ENCODE measurements at regions not wholly inside any gene's neighbourhood (a gene's known extent, or its start where the extent isn't known, plus 50 kb on each side); places are given as distances from the start of the nearest gene placed in this dataset.
"Not testable (repeated sequence)": the region's sequence is repeated elsewhere in the genome, so short reads cannot be mapped to it uniquely, and the experiment has no call there.

DNA sequence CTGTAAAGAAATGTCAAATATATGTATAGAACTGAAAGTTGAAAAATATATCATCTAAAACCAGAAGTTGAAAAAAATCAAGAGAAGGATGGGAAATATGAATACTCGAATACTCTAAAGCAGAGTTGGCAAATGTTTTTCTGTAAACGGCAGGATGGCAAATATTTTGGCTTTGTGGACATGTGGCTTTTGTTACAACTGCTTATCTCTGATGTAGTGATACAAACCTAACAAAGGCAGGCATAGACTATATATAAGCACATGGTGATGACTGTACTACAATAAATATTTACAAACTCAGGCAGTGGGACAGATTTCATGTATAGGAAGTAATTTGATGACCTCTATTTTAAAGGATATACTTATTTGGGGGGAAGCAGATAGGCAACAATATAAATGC, 224.6 kb upstream of the LRRTM4 start:
- peaks cover 2% of the 10 kb centered on the region for H3K27me3 Mint-ChIP-seq (ENCODE audit: unreplicated experiment)
- TF ChIP-seq, protein P1, sequence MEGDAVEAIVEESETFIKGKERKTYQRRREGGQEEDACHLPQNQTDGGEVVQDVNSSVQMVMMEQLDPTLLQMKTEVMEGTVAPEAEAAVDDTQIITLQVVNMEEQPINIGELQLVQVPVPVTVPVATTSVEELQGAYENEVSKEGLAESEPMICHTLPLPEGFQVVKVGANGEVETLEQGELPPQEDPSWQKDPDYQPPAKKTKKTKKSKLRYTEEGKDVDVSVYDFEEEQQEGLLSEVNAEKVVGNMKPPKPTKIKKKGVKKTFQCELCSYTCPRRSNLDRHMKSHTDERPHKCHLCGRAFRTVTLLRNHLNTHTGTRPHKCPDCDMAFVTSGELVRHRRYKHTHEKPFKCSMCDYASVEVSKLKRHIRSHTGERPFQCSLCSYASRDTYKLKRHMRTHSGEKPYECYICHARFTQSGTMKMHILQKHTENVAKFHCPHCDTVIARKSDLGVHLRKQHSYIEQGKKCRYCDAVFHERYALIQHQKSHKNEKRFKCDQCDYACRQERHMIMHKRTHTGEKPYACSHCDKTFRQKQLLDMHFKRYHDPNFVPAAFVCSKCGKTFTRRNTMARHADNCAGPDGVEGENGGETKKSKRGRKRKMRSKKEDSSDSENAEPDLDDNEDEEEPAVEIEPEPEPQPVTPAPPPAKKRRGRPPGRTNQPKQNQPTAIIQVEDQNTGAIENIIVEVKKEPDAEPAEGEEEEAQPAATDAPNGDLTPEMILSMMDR (IDR thresholded peaks at IDR 0.05; ENCODE audit: partially characterized antibody, unreplicated experiment): no peak
- H3K36me3 Mint-ChIP-seq (ENCODE audit: unreplicated experiment): no peaks in the 10 kb centered on the region
- H3K4me1 Mint-ChIP-seq (ENCODE audit: low read depth, unreplicated experiment): no peaks in the 10 kb centered on the region
- no peak for DNase-seq
- H3K27ac Mint-ChIP-seq (ENCODE audit: unreplicated experiment): no peak overlapping the region
- no peak overlapping the region for H3K4me3 Mint-ChIP-seq (ENCODE audit: unreplicated experiment)
- no peaks in the 10 kb centered on the region for H3K9me3 Mint-ChIP-seq (ENCODE audit: unreplicated experiment)

DNA sequence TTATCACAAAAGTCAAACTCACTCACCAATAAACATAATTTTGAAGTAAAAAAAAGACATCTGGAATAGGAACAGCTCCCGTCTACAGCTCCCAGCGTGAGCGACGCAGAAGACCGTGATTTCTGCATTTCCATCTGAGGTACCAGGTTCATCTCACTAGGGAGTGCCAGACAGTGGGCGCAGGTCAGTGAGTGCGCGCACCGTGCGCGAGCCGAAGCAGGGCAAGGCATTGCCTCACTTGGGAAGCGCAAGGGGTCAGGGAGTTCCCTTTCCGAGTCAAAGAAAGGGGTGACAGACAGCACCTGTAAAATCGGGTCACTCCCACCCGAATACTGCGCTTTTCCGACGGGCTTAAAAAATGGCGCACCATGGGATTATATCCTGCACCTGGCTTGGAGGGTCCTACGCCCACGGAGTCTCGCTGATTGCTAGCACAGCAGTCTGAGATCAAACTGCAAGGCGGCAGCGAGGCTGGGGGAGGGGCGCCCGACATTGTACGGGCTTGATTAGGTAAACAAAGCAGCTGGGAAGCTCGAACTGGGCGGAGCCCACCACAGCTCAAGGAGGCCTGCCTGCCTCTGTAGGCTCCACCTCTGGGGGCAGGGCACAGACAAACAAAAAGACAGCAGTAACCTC, 231.7 kb upstream of the LRRTM4 start:
- H3K4me1 Mint-ChIP-seq (ENCODE audit: low read depth, unreplicated experiment); H3K9me3 Mint-ChIP-seq (ENCODE audit: unreplicated experiment); H3K27me3 Mint-ChIP-seq (ENCODE audit: unreplicated experiment); H3K36me3 Mint-ChIP-seq (ENCODE audit: unreplicated experiment): not testable (repeated sequence)
- Mint-ChIP-seq H3K27ac (ENCODE audit: unreplicated experiment) (peak overlapping the region; percentile 88), H3K4me3 (ENCODE audit: unreplicated experiment) (peak overlapping the region; percentile 87)
- peak; percentile 73 for DNase-seq

DNA sequence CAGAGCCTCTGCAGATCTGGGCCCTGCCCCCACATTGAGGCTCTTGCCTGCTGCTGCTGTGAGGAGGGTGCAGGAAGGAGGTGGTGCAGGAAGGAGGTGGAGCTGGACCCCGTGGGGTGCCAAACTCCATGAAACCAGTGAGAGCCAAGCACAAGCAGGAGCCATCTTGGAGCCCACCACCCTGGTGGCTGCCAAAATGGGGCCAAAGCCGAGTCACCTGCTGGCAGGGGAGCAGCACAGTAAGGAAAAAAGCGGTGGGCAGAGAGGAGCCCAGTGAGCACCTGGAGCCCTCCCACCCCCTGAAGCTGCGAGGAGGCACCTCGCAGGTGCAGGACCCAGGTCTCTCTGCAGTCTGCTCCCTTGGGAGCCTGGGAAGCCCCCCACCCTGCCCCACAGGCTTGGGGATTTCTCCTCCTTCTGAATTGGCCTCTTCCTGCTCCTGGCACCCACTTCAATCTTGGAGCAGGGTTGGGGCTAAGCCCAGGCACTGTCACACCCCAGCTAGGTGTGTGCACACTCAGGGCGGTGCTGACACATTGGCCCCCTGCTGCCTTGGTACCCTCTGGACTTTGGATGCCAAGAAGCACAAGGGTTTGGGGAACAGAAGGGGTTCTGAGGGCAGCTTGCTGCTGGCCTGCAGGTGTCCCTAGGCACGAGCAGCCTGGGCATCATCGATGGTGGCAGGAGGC, 245.4 kb upstream of the LRRTM4 start:
- DNase-seq: no peak
- H3K4me1 Mint-ChIP-seq (ENCODE audit: low read depth, unreplicated experiment): no peaks in the 10 kb centered on the region
- peaks cover 2% of the 10 kb centered on the region for H3K9me3 Mint-ChIP-seq (ENCODE audit: unreplicated experiment)
- H3K36me3 Mint-ChIP-seq (ENCODE audit: unreplicated experiment): no peaks in the 10 kb centered on the region
- H3K27me3 Mint-ChIP-seq (ENCODE audit: unreplicated experiment): peaks cover 3% of the 10 kb centered on the region
- TF ChIP-seq, protein P1 (IDR thresholded peaks at IDR 0.05; ENCODE audit: partially characterized antibody, unreplicated experiment): no peak
- no peak overlapping the region for H3K27ac Mint-ChIP-seq (ENCODE audit: unreplicated experiment)
- H3K4me3 Mint-ChIP-seq (ENCODE audit: unreplicated experiment): no peak overlapping the region

DNA sequence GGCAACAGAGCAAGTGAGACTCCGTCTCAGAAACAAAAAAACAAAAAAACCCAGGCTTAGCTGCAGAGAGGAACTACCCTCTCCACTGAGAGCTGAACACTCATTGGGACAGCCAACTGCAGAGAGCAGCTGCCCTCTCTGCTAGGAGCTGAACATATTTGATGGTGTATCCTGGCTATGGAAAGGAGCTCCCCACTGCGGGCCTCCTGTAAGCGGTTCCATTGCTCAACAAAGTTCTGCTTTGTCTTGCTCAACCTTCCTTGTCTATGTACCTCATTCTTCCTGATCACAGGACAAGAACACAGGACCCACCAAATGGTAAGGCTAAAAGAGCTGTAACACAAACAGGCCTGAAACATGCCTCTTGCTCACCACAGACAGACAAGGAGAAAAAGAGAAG, 246.3 kb upstream of the LRRTM4 start:
- TF ChIP-seq, protein P1 (IDR thresholded peaks at IDR 0.05; ENCODE audit: partially characterized antibody, unreplicated experiment): no peak
- Mint-ChIP-seq H3K9me3 (ENCODE audit: unreplicated experiment) (peaks cover 2% of the 10 kb centered on the region), H3K36me3 (ENCODE audit: unreplicated experiment) (no peaks in the 10 kb centered on the region), H3K27me3 (ENCODE audit: unreplicated experiment) (peaks cover 3% of the 10 kb centered on the region), H3K4me3 (ENCODE audit: unreplicated experiment) (no peak overlapping the region), H3K27ac (ENCODE audit: unreplicated experiment) (no peak overlapping the region), H3K4me1 (ENCODE audit: low read depth, unreplicated experiment) (no peaks in the 10 kb centered on the region)
- no peak for DNase-seq

DNA sequence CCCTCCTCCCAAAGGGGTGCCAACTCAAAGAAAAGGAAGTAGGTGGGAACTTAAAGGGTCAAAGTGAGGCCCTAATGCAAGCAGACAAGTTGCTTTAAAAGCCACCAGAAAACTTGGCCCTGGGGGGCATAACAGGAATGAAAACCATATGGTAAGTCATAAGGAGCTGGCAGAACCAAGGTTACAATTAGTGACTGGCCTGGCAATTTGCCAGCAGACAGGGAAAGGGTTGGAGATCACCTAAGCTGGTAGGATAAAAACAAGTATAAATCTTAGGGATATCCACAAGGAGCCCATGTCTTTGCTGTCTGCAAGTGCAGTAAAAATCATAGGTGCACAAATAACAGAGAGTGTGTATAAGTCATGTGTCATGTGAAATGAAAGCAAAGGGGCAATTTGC, 256.7 kb upstream of the LRRTM4 start:
- H3K4me1 Mint-ChIP-seq (ENCODE audit: low read depth, unreplicated experiment): no peaks in the 10 kb centered on the region
- no peak overlapping the region for H3K4me3 Mint-ChIP-seq (ENCODE audit: unreplicated experiment)
- no peak for DNase-seq
- TF ChIP-seq, protein P1 (IDR thresholded peaks at IDR 0.05; ENCODE audit: partially characterized antibody, unreplicated experiment): no peak
- no peak overlapping the region for H3K27ac Mint-ChIP-seq (ENCODE audit: unreplicated experiment)
- H3K36me3 Mint-ChIP-seq (ENCODE audit: unreplicated experiment): no peaks in the 10 kb centered on the region
- no peaks in the 10 kb centered on the region for H3K9me3 Mint-ChIP-seq (ENCODE audit: unreplicated experiment)
- H3K27me3 Mint-ChIP-seq (ENCODE audit: unreplicated experiment): no peaks in the 10 kb centered on the region

DNA sequence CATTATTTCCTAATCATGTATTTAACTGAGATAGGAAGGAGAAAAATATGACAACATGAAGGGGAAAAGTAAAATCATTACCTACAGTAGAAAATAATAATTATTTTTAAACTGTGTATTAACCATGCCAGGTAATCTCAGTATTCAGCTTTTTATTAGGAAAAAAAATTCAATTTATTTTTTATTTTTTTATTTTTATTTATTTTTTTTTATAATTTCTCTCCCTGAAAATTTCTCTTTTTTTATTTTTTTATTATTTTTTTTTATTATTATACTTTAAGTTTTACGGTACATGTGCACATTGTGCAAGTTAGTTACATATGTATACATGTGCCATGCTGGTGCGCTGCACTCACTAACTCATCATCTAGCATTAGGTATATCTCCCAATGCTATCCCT, 271.3 kb upstream of the LRRTM4 start:
- not testable (repeated sequence) for DNase-seq; H3K27me3 Mint-ChIP-seq (ENCODE audit: unreplicated experiment); H3K36me3 Mint-ChIP-seq (ENCODE audit: unreplicated experiment); H3K27ac Mint-ChIP-seq (ENCODE audit: unreplicated experiment); H3K4me3 Mint-ChIP-seq (ENCODE audit: unreplicated experiment); H3K9me3 Mint-ChIP-seq (ENCODE audit: unreplicated experiment); H3K4me1 Mint-ChIP-seq (ENCODE audit: low read depth, unreplicated experiment)
